Transverse colon (tissue), 4 donors: ENCODE measurements at regions not wholly inside any gene's neighbourhood (a gene's known extent, or its start where the extent isn't known, plus 50 kb on each side); places are given as distances from the start of the nearest gene placed in this dataset.
"Not testable (repeated sequence)": the region's sequence is repeated elsewhere in the genome, so short reads cannot be mapped to it uniquely, and the experiment has no call there.

Source experiments
- DNase-seq: peaks from one replicate; pipeline ENCODE4 v3.0.0-alpha.2; 2019
- H3K27ac ChIP-seq, 4 donors: fragments of 200-600 bp; sonication (generic); 2 replicates each; pipeline ENCODE4 v1.5.1; 2016 to 2018; ENCODE audit warnings: inconsistent platforms in 4 of 4
- H3K27me3 ChIP-seq: fragments of 200-600 bp; sonication (generic); 2 replicates; pipeline ENCODE4 v1.5.1; 2017; ENCODE audit warnings: inconsistent platforms
- H3K36me3 ChIP-seq, 4 donors: fragments of 200-600 bp; sonication (generic); 2 replicates each; pipeline ENCODE4 v1.5.1; 2017 to 2019; ENCODE audit warnings: inconsistent platforms in 4 of 4
- H3K4me1 ChIP-seq, 4 donors: fragments of 200-600 bp; sonication (generic); 2 replicates each; pipeline ENCODE4 v1.5.1; 2017 to 2020; ENCODE audit warnings: inconsistent platforms in 4 of 4
- H3K4me3 ChIP-seq, 4 donors: fragments of 200-600 bp; sonication (generic); 1 replicate in 1 of 4; 2 replicates in 3 of 4; pipeline versions ENCODE4 v1.5.1 to v1.6.1; 2017 to 2019; ENCODE audit warnings: inconsistent platforms in 4 of 4
- H3K9me3 ChIP-seq, 2 donors: fragments of 200-600 bp; sonication (generic); 2 replicates each; pipeline ENCODE4 v1.5.1; 2017 to 2019; ENCODE audit warnings: inconsistent platforms in 2 of 2
- CTCF ChIP-seq, 5 experiments: fragments of 200-600 bp in 3 of 5; fragments of 450-650 bp in 2 of 5; sonication (generic) in 3 of 5; IDR thresholded peaks; 1 replicate in 2 of 5; 2 replicates in 3 of 5; pipeline ENCODE4 v1.5.1; 2016 to 2017; ENCODE audit warnings: antibody characterized with exemption in 5 of 5, inconsistent platforms in 3 of 5, mild to moderate bottlenecking in 2 of 5, moderate library complexity in 1 of 5
- EP300 ChIP-seq: sonication (generic); formaldehyde crosslinking; IDR thresholded peaks from one replicate; pipeline ENCODE4 v1.6.1; 2017; ENCODE audit warnings: antibody characterized with exemption, low read depth
- POLR2A ChIP-seq: fragments of 450-650 bp; IDR thresholded peaks from one replicate; pipeline ENCODE4 v1.6.1; 2016; ENCODE audit warnings: antibody characterized with exemption, mild to moderate bottlenecking, moderate library complexity
- POLR2AphosphoS5 ChIP-seq, 3 donors: sonication (generic); formaldehyde crosslinking; IDR thresholded peaks; one replicate each; pipeline ENCODE4 v1.6.1; 2016; ENCODE audit warnings: antibody characterized with exemption in 3 of 3
- WGBS, 2 donors: methylation state at CpG; one replicate each; pipeline ENCODE4 v1.1.5; 2018; ENCODE audit warnings: low coverage in 1 of 2; 5-methylcytosine and 5-hydroxymethylcytosine counted together
- in situ Hi-C, 4 donors: fragments of 200-750 bp; cut with MboI; loops; one replicate each; pipeline versions ENCODE4 v1.15.0 to v1.15.1; 2017; ENCODE audit warnings: low sequenced_read_pairs in 3 of 4, low pct_ligation_motif_present in 1 of 4, low pct_unique_long_range_greater_than_20kb in 1 of 4
- intact Hi-C: fragments of 100-400 bp; cut with DNase I; formaldehyde crosslinking; loops from one replicate; pipeline ENCODE4 v1.15.1; 2023; ENCODE audit warnings: low total_unique reads

DNA sequence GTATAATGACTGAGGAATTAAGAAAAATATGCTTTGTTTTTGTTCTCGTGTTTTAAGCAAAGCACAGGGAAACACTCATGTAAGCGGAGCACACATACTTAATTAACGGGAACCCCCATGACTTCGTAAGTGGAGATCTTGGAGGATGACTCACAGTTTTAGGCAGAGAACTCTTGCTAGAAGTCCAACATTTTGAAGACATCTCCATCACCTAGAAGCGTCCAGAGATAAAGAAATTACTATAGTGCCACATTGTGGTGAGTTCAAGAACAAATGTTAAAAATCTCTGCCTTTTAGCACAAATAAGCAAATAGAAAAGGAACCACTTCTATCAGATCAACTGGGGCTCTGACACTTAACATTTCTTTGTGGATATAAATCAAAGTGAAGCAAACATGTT, 194.1 kb upstream of the ARHGEF26 start:
- no peaks in the 10 kb centered on the region for H3K27me3 ChIP-seq
- intact Hi-C loops (no loop called here), in situ Hi-C loops (no loop called here)
- no peak overlapping the region for H3K27ac ChIP-seq
- no peaks in the 10 kb centered on the region for H3K36me3 ChIP-seq
- WGBS, 2 donors = 58 to 59% methylated on average over 5 of the region's 5 CpGs
- no peaks in the 10 kb centered on the region for H3K9me3 ChIP-seq
- TF ChIP-seq CTCF (IDR thresholded peaks at IDR 0.05) = no peak
- no peak for TF ChIP-seq POLR2AphosphoS5 (IDR thresholded peaks at IDR 0.05)
- TF ChIP-seq POLR2A = no peak
- no peak for TF ChIP-seq EP300
- H3K4me1 ChIP-seq = no peaks in the 10 kb centered on the region
- H3K4me3 ChIP-seq = no peak overlapping the region
- DNase-seq = no peak

- H3K36me3 ChIP-seq = no peaks in the 10 kb centered on the region
- H3K9me3 ChIP-seq = no peaks in the 10 kb centered on the region
- TF ChIP-seq EP300 = no peak
- TF ChIP-seq CTCF (IDR thresholded peaks at IDR 0.05) = no peak
- no peak for TF ChIP-seq POLR2A
- no peak for TF ChIP-seq POLR2AphosphoS5 (IDR thresholded peaks at IDR 0.05)
- in situ Hi-C loops = no loop called here
- intact Hi-C loops = no loop called here
- H3K4me3 ChIP-seq = no peak overlapping the region
- no peaks in the 10 kb centered on the region for H3K27me3 ChIP-seq
- H3K4me1 ChIP-seq = no peaks in the 10 kb centered on the region
- no peak for DNase-seq
- no peak overlapping the region for H3K27ac ChIP-seq
Observed at GRCh38 chr3:153928851-153929250, 192.3 kb upstream of the ARHGEF26 start.

- H3K36me3 ChIP-seq, H3K4me1 ChIP-seq, H3K9me3 ChIP-seq, intact Hi-C loops, H3K27ac ChIP-seq, H3K27me3 ChIP-seq, in situ Hi-C loops, H3K4me3 ChIP-seq, DNase-seq: not testable (repeated sequence)
- WGBS, 2 donors = 86 to 92% methylated on average over 2 of the region's 2 CpGs
Observed at GRCh38 chr3:153933481-153933880, 187.7 kb upstream of the ARHGEF26 start.

- TF ChIP-seq POLR2AphosphoS5 (IDR thresholded peaks at IDR 0.05) (no peak), EP300 (no peak), CTCF (IDR thresholded peaks at IDR 0.05) (no peak), POLR2A (no peak)
- in situ Hi-C loops = no loop called here
- Histone ChIP-seq H3K4me3 (no peak overlapping the region), H3K36me3 (no peaks in the 10 kb centered on the region), H3K4me1 (no peaks in the 10 kb centered on the region), H3K9me3 (no peaks in the 10 kb centered on the region), H3K27me3 (no peaks in the 10 kb centered on the region), H3K27ac (no peak overlapping the region)
- intact Hi-C loops = no loop called here
- 63 to 64% methylated on average over 2 of the region's 2 CpGs for WGBS, 2 donors
- DNase-seq = no peak
Observed at GRCh38 chr3:153944084-153944483, 177.1 kb upstream of the ARHGEF26 start.

GRCh38 chr3:153951276-153951675, 169.9 kb upstream of the ARHGEF26 start:
- H3K27me3 ChIP-seq = no peaks in the 10 kb centered on the region
- no peak for DNase-seq
- H3K4me3 ChIP-seq = no peak overlapping the region
- WGBS, 2 donors = 51 to 63% methylated on average over 2 of the region's 2 CpGs
- H3K36me3 ChIP-seq = no peaks in the 10 kb centered on the region
- intact Hi-C loops (no loop called here), in situ Hi-C loops (loop anchor here in 1 of 4 donors (25.0 kb wide), 1 partner anchor 914 kb away; no protein-coding TSS in a partner anchor)
- TF ChIP-seq POLR2A = no peak
- no peak for TF ChIP-seq POLR2AphosphoS5 (IDR thresholded peaks at IDR 0.05)
- no peak for TF ChIP-seq EP300
- TF ChIP-seq CTCF (IDR thresholded peaks at IDR 0.05) = no peak
- no peak overlapping the region for H3K27ac ChIP-seq
- no peaks in the 10 kb centered on the region for H3K4me1 ChIP-seq
- H3K9me3 ChIP-seq = no peaks in the 10 kb centered on the region
